Hepatocyte (in vitro differentiated cells): ENCODE measurements at regions not wholly inside any gene's neighbourhood (a gene's known extent, or its start where the extent isn't known, plus 50 kb on each side); places are given as distances from the start of the nearest gene placed in this dataset.

Experiments
- CTCF ChIP-seq: fragments of 200-600 bp; sonication (generic); IDR thresholded peaks from 2 replicates; pipeline ENCODE4 v1.5.1; 2016; ENCODE audit warnings: antibody characterized with exemption, mild to moderate bottlenecking; ENCODE audit not compliant: poor library complexity
- EZH2 ChIP-seq: fragments of 200-600 bp; sonication (generic); IDR thresholded peaks from 2 replicates; pipeline ENCODE4 v1.6.1; 2016; ENCODE audit warnings: antibody characterized with exemption, mild to moderate bottlenecking, borderline replicate concordance
- EZH2phosphoT487 ChIP-seq: fragments of 200-600 bp; sonication (generic); IDR thresholded peaks from one replicate; pipeline ENCODE4 v1.6.1; 2018; ENCODE audit warnings: antibody characterized with exemption, mild to moderate bottlenecking, low read depth, moderate library complexity; ENCODE audit not compliant: unreplicated experiment, severe bottlenecking

GRCh38 chr4:127239902-127240763 is 392.6 kb upstream of the INTU start:
- TF ChIP-seq EZH2phosphoT487 (no peak), EZH2 (no peak), CTCF (no peak)
